WTC11 (cell line): ENCODE measurements at regions not wholly inside any gene's neighbourhood (a gene's known extent, or its start where the extent isn't known, plus 50 kb on each side); places are given as distances from the start of the nearest gene placed in this dataset.

ENCODE experiments used
- ATAC-seq: fragments of 200-7000 bp; cut with Tn5 transposase; 2 replicates; pipeline ENCODE4 v1.10.0; 2021; ENCODE audit warnings: mild to moderate bottlenecking, moderate library complexity
- CTCF ChIA-PET: fragments of 300-600 bp; sonication (Branson Sonifier 250); formaldehyde crosslinking; loops from one replicate; lab custom pipeline; 2021; ENCODE audit warnings: antibody characterized with exemption; lab: Charles Lee
- POLR2A ChIA-PET: fragments of 350-600 bp; sonication (Branson Sonifier 250); formaldehyde crosslinking; loops from one replicate; lab custom pipeline; 2021; ENCODE audit warnings: antibody characterized with exemption; lab: Charles Lee
- DNase-seq: peaks from one replicate; pipeline ENCODE4 v3.0.0; 2021; ENCODE audit warnings: low spot score
- H3K27ac Mint-ChIP-seq: 2 replicates; pipeline ENCODE4 v1.8.0; 2021; ENCODE audit warnings: mixed read lengths
- H3K27me3 Mint-ChIP-seq: 2 replicates; pipeline ENCODE4 v1.8.0; 2021; ENCODE audit warnings: low read depth, mild to moderate bottlenecking, moderate library complexity, mixed read lengths
- H3K36me3 Mint-ChIP-seq: 2 replicates; pipeline ENCODE4 v1.8.0; 2021; ENCODE audit warnings: mixed read lengths
- H3K4me1 Mint-ChIP-seq: 2 replicates; pipeline ENCODE4 v1.8.0; 2022; ENCODE audit warnings: mixed read lengths
- H3K4me3 Mint-ChIP-seq: 2 replicates; pipeline ENCODE4 v1.8.0; 2021; ENCODE audit warnings: mild to moderate bottlenecking, moderate library complexity, mixed read lengths
- H3K9me3 Mint-ChIP-seq: 2 replicates; pipeline ENCODE4 v1.8.0; 2021; ENCODE audit warnings: mixed read lengths
- AR ChIP-seq: fragments of 250-450 bp; sonication (Bioruptor Pico); IDR thresholded peaks from 2 replicates; pipeline ENCODE4 v1.9.0; 2021; ENCODE audit warnings: mild to moderate bottlenecking
- ATF2 ChIP-seq: sonication (generic); formaldehyde crosslinking; IDR thresholded peaks from 2 replicates; pipeline ENCODE4 v1.8.1; 2022; ENCODE audit warnings: low read depth, missing genetic modification reagents, borderline replicate concordance
- ATF6 ChIP-seq: sonication (generic); formaldehyde crosslinking; IDR thresholded peaks from 2 replicates; pipeline ENCODE4 v1.8.1; 2023; ENCODE audit warnings: mild to moderate bottlenecking, missing genetic modification reagents
- ELF4 ChIP-seq: sonication (generic); formaldehyde crosslinking; IDR thresholded peaks from 2 replicates; pipeline ENCODE4 v1.8.1; 2022; ENCODE audit warnings: low read depth, mild to moderate bottlenecking, moderate library complexity, missing genetic modification reagents
- GABPB1 ChIP-seq: sonication (generic); formaldehyde crosslinking; IDR thresholded peaks from 2 replicates; pipeline ENCODE4 v1.8.1; 2023; ENCODE audit warnings: mild to moderate bottlenecking, missing genetic modification reagents
- OVOL2 ChIP-seq: fragments of 250-450 bp; sonication (Bioruptor Pico); IDR thresholded peaks from 2 replicates; pipeline ENCODE4 v1.9.0; 2021; ENCODE audit warnings: mild to moderate bottlenecking, borderline replicate concordance
- PRRX2 ChIP-seq: fragments of 250-450 bp; sonication (Bioruptor Pico); IDR thresholded peaks from 2 replicates; pipeline ENCODE4 v1.8.0; 2021; ENCODE audit warnings: mild to moderate bottlenecking
- RELA ChIP-seq: sonication (generic); formaldehyde crosslinking; IDR thresholded peaks from 2 replicates; pipeline ENCODE4 v1.8.1; 2022; ENCODE audit warnings: missing genetic modification reagents, mild to moderate bottlenecking, borderline replicate concordance
- SMAD3 ChIP-seq: sonication (generic); formaldehyde crosslinking; IDR thresholded peaks from 2 replicates; pipeline ENCODE4 v1.8.0; 2022; ENCODE audit warnings: missing genetic modification reagents, mild to moderate bottlenecking, borderline replicate concordance
- ZNF512 ChIP-seq: sonication (generic); formaldehyde crosslinking; IDR thresholded peaks from 2 replicates; pipeline ENCODE4 v1.8.1; 2022; ENCODE audit warnings: missing genetic modification reagents, borderline replicate concordance
- ZNF671 ChIP-seq: fragments of 250-450 bp; sonication (Bioruptor Pico); IDR thresholded peaks from 2 replicates; pipeline ENCODE4 v1.8.0; 2021; ENCODE audit warnings: mild to moderate bottlenecking
- TF ChIP-seq, protein P1 (sequence below): sonication (generic); formaldehyde crosslinking; IDR thresholded peaks from 2 replicates; pipeline ENCODE4 v1.8.1; 2023; ENCODE audit warnings: mild to moderate bottlenecking, missing genetic modification reagents, moderate library complexity
- TF ChIP-seq, protein P2 (sequence below): sonication (generic); formaldehyde crosslinking; conservative IDR thresholded peaks from 2 replicates; pipeline ENCODE4 v1.8.1; 2022; ENCODE audit warnings: mild to moderate bottlenecking, missing genetic modification reagents
- TF ChIP-seq, protein P3 (sequence below): sonication (generic); formaldehyde crosslinking; IDR thresholded peaks from 2 replicates; pipeline ENCODE4 v1.8.0; 2022; ENCODE audit warnings: mild to moderate bottlenecking, missing genetic modification reagents

DNA sequence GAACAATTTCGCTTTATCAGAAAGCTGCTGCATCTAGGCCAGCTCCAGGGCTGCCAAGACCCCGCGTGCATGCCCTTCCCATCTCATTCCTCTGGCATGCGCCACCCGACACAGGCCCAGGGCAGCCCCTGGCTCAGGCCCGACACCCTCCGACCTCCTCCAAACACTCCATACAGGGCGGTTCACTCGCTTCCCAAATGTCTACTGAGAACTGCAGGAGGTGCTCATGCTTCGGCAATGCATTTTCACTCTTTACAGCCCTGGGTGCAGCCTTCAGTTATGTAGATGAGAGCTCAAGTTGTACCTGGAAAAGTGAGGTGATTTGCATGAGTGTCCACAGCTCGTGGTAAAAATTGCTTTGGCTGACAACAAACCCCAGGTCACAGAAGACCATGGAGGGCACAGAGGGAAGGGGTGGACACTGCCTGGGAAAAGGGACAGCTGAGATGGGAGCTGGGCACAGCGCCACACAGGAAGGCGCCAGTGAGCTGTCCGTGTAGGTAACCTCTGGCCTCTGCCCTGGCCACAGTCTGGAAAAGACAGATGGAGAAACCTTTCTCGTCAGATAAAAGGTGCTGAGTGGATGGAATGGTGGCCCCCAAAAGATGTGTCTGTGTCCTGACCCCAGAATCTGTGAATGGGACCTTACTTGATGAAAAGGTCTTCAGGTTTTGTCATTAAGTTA is 1351.9 kb downstream of the BRD1 start (continued):
- no peak for TF ChIP-seq AR (CRISPR knock-in tag)
- no peak for TF ChIP-seq ATF6 (CRISPR knock-in tag)
- TF ChIP-seq RELA (CRISPR knock-in tag): no peak
- no peak for TF ChIP-seq SMAD3 (CRISPR knock-in tag)

GRCh38 chr22:48474881-48475280 is 1352.8 kb downstream of the BRD1 start:
- ChIA-PET POLR2A (no interaction called here), CTCF (no interaction called here)
- peaks cover 3% of the 10 kb centered on the region; the same call in 1 of the 2 replicates for H3K9me3 Mint-ChIP-seq
- no peaks in the 10 kb centered on the region for H3K36me3 Mint-ChIP-seq
- no peak overlapping the region for H3K27ac Mint-ChIP-seq
- no peak overlapping the region for H3K4me3 Mint-ChIP-seq
- no peak for DNase-seq
- TF ChIP-seq ZNF512 (CRISPR knock-in tag): no peak
- H3K27me3 Mint-ChIP-seq: no peaks in the 10 kb centered on the region; the same call in 1 of the 2 replicates
- peaks cover 15% of the 10 kb centered on the region for H3K4me1 Mint-ChIP-seq
- ATAC-seq: no peak

- H3K27me3 Mint-ChIP-seq: no peaks in the 10 kb centered on the region; the same call in 1 of the 2 replicates
- CTCF ChIA-PET: no interaction called here
- ATAC-seq: no peak
- peaks cover 15% of the 10 kb centered on the region for H3K4me1 Mint-ChIP-seq
- TF ChIP-seq ELF4 (CRISPR knock-in tag): no peak
- TF ChIP-seq ZNF671 (CRISPR knock-in tag): no peak
- TF ChIP-seq PRRX2: no peak
- TF ChIP-seq GABPB1: no peak
- TF ChIP-seq, all 79 proteins: peak for 0
- Mint-ChIP-seq H3K27ac (no peak overlapping the region), H3K36me3 (no peaks in the 10 kb centered on the region), H3K9me3 (peaks cover 3% of the 10 kb centered on the region; the same call in 1 of the 2 replicates), H3K4me3 (no peak overlapping the region)
- POLR2A ChIA-PET: no interaction called here
- DNase-seq: no peak
Observed at GRCh38 chr22:48473202-48473601, 1354.5 kb downstream of the BRD1 start.

GRCh38 chr22:48464246-48464645 is 1363.4 kb downstream of the BRD1 start:
- Mint-ChIP-seq H3K27ac (no peak overlapping the region), H3K36me3 (no peaks in the 10 kb centered on the region), H3K27me3 (no peaks in the 10 kb centered on the region), H3K4me3 (no peak overlapping the region), H3K9me3 (no peaks in the 10 kb centered on the region), H3K4me1 (0 out of 2 replicates have a peak, but pooled peaks cover 5% of the 10 kb centered on the region)
- DNase-seq (no peak), ATAC-seq (no peak)
- TF ChIP-seq OVOL2 (no peak), ATF2 (CRISPR knock-in tag) (no peak)
- TF ChIP-seq, protein P1, sequence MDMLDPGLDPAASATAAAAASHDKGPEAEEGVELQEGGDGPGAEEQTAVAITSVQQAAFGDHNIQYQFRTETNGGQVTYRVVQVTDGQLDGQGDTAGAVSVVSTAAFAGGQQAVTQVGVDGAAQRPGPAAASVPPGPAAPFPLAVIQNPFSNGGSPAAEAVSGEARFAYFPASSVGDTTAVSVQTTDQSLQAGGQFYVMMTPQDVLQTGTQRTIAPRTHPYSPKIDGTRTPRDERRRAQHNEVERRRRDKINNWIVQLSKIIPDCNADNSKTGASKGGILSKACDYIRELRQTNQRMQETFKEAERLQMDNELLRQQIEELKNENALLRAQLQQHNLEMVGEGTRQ (CRISPR knock-in tag): no peak
- TF ChIP-seq, protein P2, sequence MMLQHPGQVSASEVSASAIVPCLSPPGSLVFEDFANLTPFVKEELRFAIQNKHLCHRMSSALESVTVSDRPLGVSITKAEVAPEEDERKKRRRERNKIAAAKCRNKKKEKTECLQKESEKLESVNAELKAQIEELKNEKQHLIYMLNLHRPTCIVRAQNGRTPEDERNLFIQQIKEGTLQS (CRISPR knock-in tag): no peak
- TF ChIP-seq, protein P3, sequence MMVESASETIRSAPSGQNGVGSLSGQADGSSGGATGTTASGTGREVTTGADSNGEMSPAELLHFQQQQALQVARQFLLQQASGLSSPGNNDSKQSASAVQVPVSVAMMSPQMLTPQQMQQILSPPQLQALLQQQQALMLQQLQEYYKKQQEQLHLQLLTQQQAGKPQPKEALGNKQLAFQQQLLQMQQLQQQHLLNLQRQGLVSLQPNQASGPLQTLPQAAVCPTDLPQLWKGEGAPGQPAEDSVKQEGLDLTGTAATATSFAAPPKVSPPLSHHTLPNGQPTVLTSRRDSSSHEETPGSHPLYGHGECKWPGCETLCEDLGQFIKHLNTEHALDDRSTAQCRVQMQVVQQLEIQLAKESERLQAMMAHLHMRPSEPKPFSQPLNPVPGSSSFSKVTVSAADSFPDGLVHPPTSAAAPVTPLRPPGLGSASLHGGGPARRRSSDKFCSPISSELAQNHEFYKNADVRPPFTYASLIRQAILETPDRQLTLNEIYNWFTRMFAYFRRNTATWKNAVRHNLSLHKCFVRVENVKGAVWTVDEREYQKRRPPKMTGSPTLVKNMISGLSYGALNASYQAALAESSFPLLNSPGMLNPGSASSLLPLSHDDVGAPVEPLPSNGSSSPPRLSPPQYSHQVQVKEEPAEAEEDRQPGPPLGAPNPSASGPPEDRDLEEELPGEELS: no peak
- ChIA-PET POLR2A (no interaction called here), CTCF (no interaction called here)
